ENCODE measurements at regions not wholly inside any gene's neighbourhood (a gene's known extent, or its start where the extent isn't known, plus 50 kb on each side); places are given as distances from the start of the nearest gene placed in this dataset.

DNA sequence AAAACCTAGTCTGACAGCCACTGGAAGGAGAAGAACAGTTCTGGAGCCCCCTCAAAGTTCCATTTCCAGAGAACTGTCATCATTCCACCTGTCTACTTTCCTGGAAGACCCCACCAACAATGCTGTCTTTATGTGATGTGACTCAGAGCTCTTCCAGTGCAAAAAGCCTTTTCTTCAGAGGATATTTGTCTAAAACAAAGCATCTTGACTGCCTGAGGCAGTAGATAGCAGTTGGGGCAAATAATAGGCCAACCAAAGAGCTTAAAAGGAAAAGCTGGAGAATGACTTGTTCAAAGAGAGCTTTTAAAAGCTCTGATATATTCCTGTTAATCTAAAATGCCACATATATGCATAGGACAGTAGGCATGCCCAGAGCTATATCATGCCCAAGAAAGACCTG lies 62.6 kb downstream of the MIS18A start:
- no peak for DNase-seq (ENCODE audit: low spot score)

DNA sequence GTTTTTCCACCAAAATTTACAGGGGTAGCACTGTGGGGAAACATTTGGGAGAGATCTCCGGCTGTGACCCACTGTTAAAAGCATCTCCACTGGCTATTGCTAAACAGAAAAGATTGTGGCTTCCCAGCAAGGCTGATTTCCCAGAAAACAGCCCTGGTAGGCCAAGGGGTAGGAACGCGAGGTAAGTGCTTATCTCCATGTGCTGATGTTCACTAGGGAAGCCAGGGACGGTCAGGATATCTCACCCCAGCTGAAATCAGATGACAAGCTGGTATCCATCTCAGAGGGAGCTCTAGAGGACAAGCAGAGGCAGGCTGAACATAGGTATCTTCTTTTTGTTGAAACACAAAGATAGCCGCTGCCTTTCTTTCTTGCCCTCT lies 63.6 kb downstream of the MIS18A start:
- no peak for DNase-seq (ENCODE audit: low spot score)

GRCh38 chr21:32214654-32215305 lies 64.1 kb downstream of the MIS18A start:
- no peak for DNase-seq (ENCODE audit: low spot score)

DNA sequence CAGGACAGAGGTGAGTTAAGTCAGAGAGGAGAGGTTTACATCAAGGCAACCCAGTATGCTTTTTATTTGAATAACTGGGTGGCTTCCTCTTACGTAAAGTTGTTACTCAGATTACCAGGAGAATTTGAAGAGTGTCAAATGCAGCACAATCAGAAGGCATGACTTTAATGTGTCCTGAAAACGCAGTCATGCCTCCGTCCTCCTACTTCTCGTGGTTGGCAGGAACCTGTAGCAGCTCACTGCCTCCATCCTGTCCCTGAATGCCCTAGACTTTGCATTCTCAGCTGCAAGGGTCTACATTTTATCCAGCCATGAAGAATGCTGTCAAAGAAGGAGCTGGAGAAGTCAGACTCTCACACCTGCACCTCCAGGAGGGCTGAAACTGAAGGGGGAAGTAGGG lies 66.7 kb downstream of the MIS18A start:
- no peak for DNase-seq (ENCODE audit: low spot score)

- DNase-seq (ENCODE audit: low spot score), result no peak
Observed at GRCh38 chr21:32211306-32211705, 67.5 kb downstream of the MIS18A start.

DNA sequence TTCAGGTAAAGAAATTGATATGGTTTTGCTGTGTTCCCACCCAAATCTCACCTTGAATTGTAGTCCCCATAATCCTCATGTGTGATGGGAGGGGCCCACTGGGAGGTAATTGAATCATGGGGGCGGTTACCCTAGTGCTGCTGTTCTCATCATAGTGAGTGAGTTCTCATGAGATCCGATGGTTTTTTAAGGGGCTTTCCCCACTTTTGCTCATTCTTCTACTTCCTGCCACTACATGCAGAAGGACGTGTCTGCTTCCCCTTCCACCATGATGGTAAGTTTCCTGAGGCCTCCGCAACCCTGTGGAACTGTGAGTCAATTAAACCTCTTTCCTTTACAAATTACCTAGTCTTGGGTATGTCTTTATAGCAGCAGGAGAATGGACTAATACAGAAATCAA lies 69.3 kb downstream of the MIS18A start:
- no peak for DNase-seq (ENCODE audit: low spot score)

GRCh38 chr21:32207406-32207716 lies 71.5 kb downstream of the MIS18A start:
- no peak for DNase-seq (ENCODE audit: low spot score)

- no peak for DNase-seq (ENCODE audit: low spot score)
Observed at GRCh38 chr21:32206631-32207405, 72.0 kb downstream of the MIS18A start.

GRCh38 chr21:32203877-32204480 lies 74.9 kb downstream of the MIS18A start:
- DNase-seq (ENCODE audit: low spot score), result no peak

GRCh38 chr21:32200029-32200428 lies 78.8 kb downstream of the MIS18A start:
- DNase-seq (ENCODE audit: low spot score), result no peak

- DNase-seq (ENCODE audit: low spot score), result no peak
Observed at GRCh38 chr21:32198384-32198783, 80.5 kb downstream of the MIS18A start.

- DNase-seq (ENCODE audit: low spot score), result no peak
Observed at GRCh38 chr21:32197896-32198295, 81.0 kb downstream of the MIS18A start.

DNA sequence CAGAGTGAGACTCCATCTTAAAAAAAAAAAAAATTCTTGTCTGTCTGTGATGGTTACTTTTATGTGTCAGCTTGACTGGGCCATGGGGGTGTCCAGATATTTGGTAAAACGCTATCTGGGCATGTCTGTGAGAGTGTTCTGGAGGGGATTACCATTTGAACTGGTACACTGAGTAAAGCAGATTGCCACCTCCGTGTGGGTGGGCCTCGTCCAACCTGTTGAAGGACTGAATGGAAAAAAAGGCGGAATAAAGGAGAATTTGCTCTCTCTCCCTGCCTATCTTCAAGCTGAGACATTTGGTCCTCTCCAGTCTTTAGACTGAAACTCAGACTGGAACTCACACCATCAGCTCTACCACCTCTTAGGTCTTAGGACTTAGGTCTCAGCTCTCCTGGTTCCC lies 82.8 kb downstream of the MIS18A start:
- DNase-seq (ENCODE audit: low spot score), result no peak

GRCh38 chr21:32193098-32193465 lies 85.8 kb downstream of the MIS18A start:
- DNase-seq (ENCODE audit: low spot score), result no peak

DNA sequence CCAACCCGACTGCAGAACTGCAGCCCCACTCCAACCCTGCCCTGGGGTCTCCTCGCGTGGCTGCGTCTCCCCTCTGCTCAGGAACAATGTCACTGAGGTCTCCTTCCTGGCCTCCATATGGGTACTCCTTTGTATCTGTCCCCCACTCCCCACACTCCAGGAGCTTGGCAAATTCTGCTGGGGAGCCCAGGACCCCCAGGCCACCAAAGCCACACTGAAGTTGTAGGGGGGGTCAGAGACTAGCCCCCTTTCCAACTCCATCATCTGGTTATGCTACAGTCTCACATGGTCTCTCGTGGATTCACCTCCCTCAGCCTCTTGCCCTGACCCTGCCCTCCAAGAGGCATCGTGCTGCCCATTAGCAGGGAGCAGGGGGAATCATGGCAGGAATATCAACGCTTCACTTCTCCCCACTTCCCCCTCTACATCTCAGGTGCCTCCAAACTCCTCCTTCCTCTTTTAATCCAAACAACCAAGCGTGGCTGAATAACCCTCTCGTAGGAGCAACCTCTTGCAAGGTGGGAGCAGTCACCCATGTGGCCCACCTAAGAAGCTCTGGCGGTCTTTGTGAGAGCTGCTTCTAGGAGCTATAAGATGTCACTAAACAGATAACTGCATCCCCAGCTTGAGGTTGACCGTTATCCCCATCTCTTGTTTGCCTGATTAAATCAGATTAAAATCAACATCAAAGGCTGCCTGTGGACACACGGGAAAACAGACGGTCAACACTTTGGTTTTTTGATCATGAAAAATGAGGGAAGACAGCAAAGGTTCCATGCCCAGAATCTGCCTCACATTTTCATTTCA lies 86.4 kb downstream of the MIS18A start:
- no peak for DNase-seq (ENCODE audit: low spot score)

GRCh38 chr21:32190493-32191144 lies 88.2 kb downstream of the MIS18A start:
- DNase-seq (ENCODE audit: low spot score), result no peak

GRCh38 chr21:32189688-32190483 lies 89.0 kb downstream of the MIS18A start:
- DNase-seq (ENCODE audit: low spot score), result no peak

DNA sequence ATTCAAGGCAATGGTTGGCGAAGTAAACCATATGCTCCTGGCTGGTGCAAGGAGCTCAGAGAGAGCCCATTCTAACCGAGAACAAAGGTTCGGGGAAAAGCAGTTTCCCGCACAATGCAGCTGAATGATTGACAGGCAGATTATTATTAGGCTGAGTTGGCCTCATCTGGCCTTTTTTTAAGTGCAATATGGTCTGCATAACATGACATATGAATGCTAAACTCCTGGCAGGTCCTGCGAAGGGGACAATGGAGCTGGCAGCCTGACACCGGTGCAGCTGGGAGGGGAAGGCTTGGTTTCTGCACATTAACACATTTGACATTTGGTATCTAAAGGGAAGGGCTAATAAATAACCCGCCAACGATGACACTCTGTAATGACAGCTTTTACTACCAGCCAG lies 92.0 kb downstream of the MIS18A start:
- DNase-seq (ENCODE audit: low spot score), result no peak

DNA sequence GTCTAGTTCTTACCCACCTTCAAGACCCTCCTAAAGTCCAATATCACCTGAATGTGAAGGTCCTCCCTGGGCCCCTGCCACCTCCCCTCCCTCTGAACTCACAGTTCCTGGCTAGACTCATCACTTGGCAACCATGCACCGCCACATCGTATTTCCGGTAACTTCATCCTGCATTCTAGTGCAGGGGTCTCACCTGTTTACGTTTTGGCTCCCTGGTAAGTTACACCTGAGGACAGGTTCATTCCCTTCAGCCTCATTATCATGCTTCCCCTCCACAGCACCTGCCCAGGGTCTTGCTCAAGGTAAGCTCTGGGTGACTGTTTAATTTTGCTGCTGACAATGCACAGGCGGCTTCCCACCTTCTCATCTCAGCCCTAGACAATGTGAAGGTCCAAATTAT lies 93.1 kb downstream of the MIS18A start:
- no peak for DNase-seq (ENCODE audit: low spot score)

- DNase-seq (ENCODE audit: low spot score), result no peak
Observed at GRCh38 chr21:32185103-32185502, 93.7 kb downstream of the MIS18A start.

- no peak for DNase-seq (ENCODE audit: low spot score)
Observed at GRCh38 chr21:32184485-32184884, 94.4 kb downstream of the MIS18A start.

Data from left forelimb (tissue), 1 donor.